Stimulated activated CD4-positive, alpha-beta T cell treated with anti-CD3 and anti-CD28 coated beads, Interleukin-15, amount 100 ng/mL, for 24 hours (primary cell): ENCODE measurements at regions not wholly inside any gene's neighbourhood (a gene's known extent, or its start where the extent isn't known, plus 50 kb on each side); places are given as distances from the start of the nearest gene placed in this dataset.
"Not testable (repeated sequence)": the region's sequence is repeated elsewhere in the genome, so short reads cannot be mapped to it uniquely, and the experiment has no call there.

Experiments used
- DNase-seq: peaks from one replicate; pipeline ENCODE4 v3.0.0-alpha.2; 2020

DNA sequence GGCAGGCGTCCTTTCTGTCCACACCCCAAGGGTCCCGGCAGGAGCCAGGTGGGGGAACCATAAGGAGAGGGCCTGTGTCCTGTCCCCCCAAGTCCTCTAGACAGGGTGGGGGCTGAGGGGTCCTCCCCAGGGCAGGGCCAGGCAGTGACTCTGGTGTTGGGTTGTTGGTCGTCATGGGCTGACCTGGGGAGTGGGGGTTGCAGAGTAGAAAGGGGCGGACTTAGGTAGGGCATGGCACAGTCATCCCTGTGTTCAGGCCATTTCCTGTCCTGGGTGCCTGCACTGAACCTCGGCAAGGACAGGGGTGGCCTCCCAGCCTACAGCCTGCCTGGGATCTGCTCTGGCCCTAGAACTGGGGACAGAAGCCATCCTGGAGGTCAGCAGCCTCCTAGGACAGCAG lies 356.2 kb downstream of the TMEM121 start:
- DNase-seq = no peak

DNA sequence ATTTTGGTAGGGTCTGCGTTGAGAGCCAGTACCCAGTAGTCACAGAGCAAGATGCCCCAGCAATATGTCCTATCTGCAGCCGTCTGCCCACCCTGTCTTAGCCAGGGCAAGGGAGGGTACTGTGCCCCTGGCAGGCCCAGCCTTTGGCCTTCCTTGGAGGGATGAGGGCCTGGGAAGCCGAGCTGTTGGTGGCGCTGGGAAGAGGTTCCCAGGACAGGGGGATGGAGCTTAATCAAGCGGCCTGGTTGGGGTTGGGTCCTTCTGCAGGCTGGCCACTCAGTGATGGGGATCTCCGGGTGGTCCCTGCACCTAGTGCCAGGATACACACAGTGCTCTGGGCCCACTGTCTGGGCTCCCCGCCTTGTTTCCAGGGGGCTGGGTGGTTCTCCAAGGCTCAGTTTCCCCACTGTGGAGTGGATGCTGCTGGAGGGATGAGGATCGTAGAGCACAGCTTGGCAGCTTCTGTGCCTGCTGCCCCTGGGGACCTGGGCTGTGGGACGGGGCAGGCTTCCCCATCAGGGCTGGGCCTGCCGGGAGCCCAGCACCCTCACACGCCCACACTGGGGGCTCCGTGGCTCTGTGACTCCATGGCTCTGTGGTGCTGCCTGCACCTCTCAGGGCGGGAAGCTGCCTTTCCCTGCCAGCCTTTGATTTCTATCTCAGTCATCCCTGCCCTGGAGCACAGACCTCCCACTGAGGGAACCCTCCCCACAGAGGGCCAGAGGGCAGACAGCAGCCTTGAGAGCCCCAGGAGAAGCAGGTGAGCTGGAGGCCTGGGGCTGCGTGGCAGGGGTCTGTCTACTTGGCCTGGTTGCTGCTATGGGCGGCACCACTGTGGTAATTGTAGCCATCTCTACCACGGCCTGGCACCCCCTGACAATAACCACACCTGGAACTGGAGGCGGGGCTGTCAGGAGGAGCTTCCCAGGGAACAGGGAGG lies 357.0 kb downstream of the TMEM121 start:
- DNase-seq = no peak

DNA sequence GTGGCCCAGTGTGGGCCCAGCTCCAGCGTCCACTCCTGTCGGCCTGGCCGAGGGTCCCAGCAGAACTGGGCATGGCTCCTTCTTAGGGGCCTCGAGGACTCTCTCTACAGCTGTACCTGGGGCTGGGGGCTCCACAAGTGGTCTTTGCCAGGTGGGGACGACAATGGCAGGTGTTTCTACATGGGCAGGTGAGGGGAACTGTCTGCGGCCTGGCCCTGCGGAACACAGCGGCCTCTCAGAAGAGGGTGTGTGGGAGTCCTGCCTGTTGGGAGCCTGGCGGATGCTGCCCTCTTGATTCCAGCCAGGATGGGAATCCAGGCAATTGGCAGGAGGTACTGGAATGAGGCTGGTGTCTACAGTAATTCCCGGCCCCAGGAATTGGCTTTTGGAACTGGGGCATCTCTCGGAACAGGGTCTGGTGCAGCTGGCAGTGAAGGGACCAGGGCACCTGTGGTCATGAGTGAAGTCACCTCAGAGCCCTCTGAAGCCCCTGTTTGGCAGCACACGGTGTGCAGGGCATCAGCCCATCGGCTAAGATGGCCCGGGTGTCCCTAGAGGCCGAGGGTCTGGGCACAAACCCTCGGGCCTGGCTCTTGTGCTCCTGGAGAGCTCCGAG lies 357.9 kb downstream of the TMEM121 start:
- not testable (repeated sequence) for DNase-seq

DNA sequence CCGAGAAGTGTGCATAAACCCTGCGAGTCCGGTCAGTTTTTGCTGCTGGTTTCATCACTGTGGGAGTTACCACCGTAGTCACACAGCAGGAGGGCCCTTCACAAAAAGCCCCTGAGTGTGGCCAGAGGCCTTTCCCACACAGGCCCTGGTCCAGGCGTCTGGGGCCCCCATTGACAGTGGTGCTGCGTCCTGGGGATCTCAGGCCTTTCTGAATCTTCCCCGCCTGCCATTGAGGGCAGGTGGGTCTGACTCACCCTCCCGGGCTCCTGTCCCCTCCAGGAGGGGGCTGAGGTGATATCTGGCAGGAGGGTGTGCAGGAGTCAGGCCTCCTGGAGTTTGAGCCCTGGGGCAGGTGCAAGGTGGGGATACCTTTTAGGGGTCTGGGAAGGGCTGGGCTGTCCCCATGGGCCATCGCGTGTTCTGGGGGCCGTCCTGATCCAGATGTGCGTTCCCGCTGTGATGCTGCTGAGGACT lies 358.5 kb downstream of the TMEM121 start:
- no peak for DNase-seq

DNA sequence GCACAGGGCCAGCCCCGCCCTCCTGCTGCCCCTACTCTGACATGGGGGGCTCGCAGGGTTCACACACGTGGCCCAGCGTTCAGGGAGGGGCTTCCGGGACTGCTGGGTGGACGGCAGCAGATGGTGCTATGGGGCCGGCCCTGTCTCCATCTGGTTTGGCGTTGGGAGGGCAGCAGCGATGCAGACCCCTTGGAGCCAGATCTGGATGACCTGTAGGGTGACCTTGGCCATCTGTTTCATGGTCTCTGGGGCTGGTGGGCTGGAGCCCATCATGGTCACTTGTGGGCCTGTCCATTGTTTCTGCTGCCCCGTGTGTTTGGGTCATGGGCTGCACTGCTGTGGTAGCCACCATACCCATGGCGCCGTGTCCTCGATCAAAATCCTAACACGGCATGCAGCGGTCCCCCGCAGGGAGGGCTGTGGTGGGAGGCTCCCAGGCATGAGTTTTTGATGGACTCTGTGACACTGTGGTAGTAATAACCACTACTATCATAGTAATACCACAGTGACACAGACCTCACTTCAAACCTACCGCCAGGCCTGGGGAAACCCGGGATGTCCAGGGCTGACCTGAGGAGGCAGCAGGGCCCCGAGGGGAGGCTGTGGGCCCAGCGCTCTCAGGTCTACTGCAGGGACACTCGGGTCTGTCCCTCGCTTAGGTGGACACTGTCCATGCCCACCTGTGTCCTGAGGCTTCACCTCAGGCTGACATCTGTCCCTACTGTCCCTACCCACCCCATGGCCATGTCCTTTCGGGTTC lies 359.4 kb downstream of the TMEM121 start:
- no peak for DNase-seq

DNA sequence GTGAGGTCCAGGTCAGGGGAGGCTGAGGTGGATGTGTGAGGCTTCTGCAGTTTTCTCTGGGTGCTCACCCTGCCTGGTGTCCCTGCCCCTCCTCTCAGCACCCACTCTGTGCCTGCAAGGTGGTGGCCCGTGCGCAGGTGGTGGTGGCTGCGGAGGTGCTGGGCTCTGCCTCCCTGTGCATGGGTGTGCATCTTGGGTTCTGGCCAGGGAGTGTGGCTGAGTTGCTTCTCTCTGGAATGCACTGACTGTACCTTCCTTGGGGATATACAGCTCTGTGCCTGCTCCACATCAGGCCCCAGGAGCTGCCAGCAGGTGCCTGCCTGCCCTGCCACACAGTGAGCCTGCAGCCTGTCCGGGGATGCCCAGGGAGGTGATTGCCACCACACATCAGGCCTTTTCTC lies 360.4 kb downstream of the TMEM121 start:
- DNase-seq = not testable (repeated sequence)

DNA sequence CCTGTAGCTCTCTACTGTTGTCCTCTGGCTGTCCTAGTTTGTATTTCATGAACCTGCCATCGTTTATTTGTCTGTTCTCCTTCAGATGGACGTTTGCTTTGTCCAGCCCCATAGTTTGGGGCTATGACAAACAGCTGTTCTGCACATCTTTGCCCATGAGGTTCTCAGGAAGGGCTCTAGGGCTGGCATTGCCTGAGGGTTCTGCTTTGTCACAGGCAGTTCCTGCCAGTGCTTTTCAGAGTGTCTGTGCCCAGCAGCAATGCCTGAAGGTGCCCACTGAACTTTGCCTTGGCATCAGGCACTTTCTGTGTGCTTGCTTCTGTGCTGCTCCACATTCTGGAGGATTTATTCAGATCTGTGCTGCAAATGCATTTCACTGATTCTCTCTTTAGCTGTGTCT lies 361.3 kb downstream of the TMEM121 start:
- DNase-seq = no peak

DNA sequence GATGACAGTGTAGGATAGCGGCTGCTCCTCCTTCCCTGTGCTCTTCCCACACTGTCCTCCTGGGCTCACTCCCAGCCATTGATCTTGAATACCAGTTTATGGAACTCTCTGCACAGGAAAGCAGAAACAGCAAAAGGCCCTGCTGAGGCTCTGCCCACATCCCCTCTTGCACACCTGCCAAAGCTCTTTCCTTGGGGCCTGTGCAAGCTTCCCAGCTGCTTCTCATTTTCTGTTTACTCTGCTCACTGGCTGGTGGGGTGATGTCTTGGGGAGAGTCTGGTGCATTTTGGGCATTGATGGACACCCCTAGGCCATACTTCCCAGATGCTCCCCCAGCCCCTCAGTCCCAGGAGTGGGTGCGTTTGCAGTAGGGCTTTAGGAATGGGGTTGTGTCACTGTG lies 361.8 kb downstream of the TMEM121 start:
- no peak for DNase-seq

DNA sequence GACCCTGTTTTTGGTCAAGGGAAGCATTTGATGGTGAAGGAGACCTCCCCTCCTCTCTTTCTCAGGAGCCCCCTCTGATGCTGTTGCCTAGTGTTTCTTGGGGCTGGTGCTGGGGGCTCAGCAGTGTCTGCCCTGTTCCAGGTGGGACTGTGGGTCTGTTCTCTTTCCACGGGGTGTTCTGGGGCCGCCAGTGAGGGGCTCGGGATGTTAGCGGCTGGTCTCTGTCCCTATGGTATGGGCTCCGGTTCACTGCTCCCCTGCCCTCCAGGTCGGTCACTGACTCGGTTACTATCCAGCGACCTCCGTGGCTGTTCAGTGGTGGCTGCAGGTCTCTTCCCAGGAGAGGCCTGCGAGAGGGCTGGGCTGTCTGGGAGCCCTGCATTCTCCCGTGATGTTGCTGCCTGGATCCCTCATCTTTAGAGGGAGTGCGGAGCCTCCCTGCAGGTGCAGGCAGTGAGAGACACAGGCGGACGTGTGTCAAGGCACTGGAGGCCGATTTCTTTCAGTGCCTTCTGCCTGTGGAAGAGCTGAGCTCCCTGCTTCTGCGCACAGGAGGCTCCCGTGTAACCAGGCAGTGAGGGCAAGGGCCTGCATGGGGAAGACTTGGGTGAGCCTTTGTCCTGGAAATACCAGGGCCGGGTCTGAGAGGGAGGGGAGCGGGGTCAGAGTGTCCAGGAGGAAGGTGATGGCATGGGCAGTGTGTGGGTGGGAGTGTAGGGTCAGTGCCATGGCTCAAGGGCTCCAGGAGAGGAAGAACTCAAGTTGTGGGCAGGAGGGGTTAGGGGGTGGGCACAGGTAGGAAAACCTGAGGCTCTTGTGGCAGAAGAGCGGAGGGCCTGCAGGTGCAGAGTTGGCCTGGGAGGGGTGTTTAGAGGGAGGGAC lies 362.6 kb downstream of the TMEM121 start:
- DNase-seq = no peak

DNA sequence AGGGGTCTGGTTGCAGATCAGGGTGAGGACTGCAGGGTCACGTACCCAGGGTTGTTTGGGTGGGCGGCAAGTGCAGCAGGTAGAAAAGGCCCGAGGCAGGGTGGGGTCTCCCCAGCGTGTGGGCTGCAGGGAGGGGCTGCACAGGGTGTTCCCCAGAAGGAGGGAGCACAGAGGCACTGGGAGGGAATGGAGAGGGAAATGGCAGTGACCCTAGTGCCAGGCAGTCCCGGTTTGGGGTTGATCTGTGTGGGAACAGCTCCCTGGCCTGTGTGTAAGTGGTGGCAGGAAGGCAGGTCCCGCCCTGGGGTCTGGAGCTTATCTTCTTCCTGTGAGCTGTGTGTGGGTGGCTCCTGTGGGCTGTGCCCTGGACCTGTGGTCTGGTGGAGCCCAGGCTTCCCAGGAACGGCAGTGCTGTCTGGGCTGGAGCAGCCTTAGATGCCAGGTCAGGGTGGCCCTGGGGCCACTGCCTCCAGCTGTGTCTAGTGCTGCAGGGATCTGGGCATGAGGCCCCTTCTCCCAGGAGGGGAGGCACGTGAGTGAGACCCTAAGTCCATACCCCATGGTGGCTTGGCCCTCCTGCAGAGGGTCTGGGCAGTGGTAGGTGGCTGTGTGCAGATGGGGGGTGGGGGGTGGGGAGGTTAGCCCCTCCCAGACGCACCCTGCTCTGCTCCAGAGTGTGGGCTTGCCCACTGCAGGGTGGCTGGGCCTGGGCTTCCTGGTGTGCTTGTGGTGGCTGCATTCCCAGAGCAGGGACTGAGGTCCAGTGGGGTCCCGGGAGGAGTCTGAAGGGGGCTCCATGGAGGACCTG lies 363.5 kb downstream of the TMEM121 start:
- DNase-seq = no peak

DNA sequence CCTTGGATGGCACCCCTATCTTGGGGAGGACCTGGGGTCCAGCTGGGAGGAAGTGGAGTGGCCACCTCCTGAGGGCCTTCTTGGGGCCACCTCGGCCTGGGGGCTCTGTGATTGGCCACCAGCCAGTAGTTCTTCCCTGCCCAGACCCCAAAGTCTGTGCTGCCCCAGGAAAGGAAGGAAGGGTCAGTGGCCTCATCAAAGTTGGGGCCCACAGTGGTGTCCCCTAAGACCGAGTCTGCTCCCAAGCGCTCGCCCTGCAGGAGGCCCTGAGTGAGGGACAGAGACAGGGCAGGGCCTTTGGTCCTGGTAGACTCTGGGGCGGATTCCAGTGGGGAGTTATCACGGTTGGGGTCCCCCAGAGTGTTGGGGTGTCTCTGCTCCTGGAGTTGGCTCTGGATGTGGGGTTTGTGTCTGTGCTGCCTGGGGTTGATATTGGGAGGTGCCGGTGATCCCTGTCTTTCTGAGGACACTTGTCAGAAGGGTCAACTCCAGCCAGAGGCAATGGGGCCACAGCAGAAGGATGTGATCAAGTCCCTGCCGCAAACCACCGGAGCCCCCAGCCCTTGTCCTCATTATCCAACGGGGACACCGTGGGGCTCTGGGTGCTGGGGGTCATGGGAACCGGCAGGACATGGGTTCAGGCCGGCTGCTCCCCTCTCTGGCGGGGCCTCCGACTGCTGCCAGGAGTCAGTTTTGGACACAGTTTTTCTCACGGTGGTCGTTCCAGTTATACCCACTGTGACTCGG lies 364.3 kb downstream of the TMEM121 start:
- DNase-seq = no peak

DNA sequence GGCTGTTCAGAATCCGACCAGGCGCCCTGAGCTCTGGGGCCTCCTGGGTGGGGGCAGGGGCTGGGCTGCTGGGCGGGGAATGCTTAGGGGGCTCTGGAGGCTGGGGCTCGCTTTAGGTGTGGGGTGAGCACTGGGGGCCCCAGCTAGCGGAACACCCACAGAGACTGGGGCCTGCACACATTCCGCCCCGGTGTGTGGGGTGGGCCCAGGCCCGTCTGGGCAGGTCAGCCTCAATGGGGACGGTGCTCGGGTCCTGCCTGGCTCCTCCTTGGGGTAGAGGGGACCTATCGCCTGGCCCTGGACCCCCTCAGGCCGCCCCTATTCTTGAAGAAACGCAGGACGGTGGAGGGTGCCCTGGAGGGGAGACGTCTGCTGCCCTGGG lies 364.8 kb downstream of the TMEM121 start:
- no peak for DNase-seq

DNA sequence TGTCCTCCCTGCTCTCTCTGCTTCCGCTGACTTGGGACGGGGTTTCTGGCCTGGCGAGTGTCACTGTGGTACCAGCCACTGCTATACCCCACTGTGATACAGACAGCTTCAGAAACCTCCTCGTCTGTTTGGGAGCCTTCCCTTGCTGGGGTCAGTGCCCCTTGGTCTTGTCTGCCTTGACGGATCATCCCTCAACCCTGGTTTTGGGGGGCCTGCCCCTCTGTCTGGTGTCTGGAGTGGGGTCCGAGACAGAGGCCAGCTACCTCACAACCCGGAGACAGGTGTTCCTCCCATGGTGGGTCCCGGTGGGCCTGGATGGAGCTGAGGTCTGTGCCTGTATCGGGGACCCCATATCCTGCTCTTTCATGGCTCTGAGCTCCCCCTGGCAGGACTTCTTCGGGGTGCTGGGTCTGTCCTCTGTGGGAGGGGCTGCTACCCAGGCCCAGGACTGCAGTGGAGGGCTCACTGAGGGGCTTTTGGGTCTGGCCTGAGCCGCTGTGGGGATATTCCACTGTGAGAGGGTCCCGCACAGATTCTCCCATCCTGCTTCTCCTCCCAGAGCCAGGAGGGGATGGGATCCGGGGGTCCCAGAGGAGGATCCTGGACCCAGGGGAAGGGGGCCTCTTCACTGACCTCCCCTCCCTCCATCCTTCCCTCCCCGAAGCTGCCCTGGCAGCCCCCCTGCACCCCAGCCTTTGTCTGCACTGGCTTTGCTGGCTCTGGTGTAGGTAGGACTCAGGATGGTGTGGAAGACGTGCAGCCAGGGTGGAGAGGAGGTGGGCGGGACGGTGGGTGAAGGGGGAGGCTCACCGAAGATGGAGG lies 365.5 kb downstream of the TMEM121 start:
- no peak for DNase-seq

DNA sequence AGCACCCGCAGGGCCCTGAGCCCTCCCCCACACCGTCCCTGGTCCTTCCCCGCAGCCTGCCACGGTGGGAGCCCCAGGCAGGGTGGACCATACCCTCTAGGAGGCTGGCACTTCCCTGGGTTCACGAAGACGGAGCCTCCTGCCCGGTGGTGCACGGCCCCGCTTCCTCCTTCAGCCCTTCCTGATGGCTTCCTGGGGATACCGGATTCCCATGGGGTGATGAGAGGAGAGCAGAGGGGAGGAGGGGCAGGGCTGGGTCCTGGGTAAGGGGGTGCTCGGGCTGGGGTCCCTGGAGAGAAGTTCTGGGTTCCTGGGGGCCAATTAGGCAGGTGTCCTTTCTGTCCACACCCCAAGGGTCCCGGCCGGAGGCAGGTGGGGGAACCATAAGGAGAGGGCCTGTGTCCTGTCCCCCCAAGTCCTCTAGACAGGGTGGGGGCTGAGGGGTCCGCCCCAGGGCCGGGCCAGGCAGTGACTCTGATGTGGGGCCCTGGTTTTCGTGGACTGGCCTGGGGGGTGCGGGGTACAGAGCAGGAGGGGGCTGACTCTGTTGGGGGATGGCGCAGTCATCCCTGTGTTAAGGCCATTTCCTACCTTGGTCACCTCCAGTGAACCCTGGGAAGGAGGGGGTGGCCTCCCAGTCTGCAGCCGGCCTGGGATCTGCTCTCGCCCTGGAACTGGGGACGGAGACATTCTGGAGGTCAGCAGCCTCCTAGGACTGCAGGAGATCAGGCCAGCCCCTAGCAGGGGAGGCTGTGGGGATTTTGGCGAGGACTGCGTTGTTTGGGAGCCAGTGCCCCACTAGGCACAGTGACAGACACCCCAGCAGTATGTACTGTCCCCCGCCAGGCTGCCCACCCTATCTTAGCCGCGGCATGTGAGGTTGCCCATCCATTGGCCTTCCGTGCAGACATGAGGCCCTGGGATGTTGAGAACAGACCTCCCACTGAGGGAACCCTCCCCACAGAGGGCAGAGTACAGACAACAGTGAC lies 366.4 kb downstream of the TMEM121 start:
- not testable (repeated sequence) for DNase-seq

DNA sequence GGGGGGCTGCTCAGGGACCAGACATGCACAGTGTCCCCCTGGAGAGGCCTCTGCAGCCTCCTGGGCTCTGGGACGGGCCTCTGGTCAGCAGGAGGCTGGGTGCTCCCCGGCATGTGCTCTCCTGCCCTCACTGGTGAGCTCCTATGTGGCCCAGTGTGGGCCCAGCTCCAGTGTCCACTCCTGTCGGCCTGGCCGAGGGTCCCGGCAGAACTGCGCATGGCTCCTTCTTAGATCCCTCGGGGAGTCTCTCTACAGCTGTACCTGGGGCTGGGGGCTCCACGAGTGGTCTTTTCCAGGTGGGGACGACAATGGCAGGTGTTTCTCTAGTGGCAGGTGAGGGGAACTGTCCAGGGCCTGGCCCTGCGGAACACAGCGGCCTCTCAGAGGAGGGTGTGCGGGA lies 367.3 kb downstream of the TMEM121 start:
- DNase-seq = not testable (repeated sequence)

DNA sequence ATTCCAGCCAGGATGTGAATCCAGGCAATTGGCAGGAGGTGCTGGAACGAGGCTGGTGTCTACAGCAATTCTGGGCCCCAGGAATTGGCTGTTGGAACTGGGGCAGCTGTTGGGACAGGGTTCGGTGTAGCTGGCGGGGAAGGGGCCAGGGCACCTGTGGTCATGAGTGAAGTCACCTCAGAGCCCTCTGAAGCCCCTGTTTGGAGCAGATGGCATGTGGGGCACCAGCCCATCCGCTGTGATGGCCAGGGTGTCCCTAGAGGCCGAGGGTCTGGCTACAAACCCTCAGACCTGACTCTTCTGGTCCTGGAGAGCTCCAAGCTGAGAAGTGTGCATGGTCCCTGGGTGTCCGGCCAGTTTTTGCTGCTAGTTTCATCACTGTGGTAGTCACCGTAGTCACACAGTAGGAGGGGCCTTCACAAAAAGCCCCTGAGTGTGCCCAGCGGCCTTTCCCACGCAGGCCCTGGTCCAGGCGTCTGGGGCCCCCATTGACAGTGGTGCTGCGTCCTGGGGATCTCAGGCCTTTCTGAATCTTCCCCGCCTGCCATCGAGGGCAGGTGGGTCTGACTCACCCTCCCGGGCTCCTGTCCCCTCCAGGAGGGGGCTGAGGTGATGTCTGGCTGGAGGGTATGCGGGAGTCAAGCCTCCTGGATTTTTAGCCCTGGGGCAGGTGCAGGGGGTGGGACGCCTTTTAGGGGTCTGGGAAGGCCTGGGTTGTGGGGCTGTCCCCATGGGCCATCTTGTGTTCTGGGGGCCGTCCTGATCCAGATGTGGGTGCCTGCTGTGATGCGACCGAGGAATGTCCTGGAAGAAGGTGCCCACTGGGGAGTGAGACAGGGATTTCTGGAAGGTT lies 368.0 kb downstream of the TMEM121 start:
- DNase-seq = no peak
